ENCODE measurements at regions not wholly inside any gene's neighbourhood (a gene's known extent, or its start where the extent isn't known, plus 50 kb on each side); places are given as distances from the start of the nearest gene placed in this dataset.

GRCh38 chrX:137646472-137646871 lies 80.5 kb downstream of the ZIC3 start:
- CTCF ChIA-PET, result no interaction called here
- TF ChIP-seq ZNF521 (tag by site-specific recombination; IDR thresholded peaks at IDR 0.05) (no peak), SP2 (tag by site-specific recombination; IDR thresholded peaks at IDR 0.05) (no peak), REST (tag by site-specific recombination; IDR thresholded peaks at IDR 0.05) (no peak), ZNF140 (tag by site-specific recombination; IDR thresholded peaks at IDR 0.05) (no peak), SALL2 (tag by site-specific recombination; IDR thresholded peaks at IDR 0.05; ENCODE audit: borderline replicate concordance) (no peak), HOXC10 (CRISPR knock-in tag; IDR thresholded peaks at IDR 0.05) (no peak), ZBTB17 (tag by site-specific recombination; IDR thresholded peaks at IDR 0.05) (no peak), KLF7 (tag by site-specific recombination; IDR thresholded peaks at IDR 0.05; ENCODE audit: borderline replicate concordance) (no peak), ZNF24 (tag by site-specific recombination; IDR thresholded peaks at IDR 0.05) (no peak), ZNF585B (tag by site-specific recombination; IDR thresholded peaks at IDR 0.05) (no peak), ZNF404 (tag by site-specific recombination; IDR thresholded peaks at IDR 0.05) (no peak), ZNF16 (tag by site-specific recombination; IDR thresholded peaks at IDR 0.05; ENCODE audit: low read depth) (no peak)
- H3K4me1 ChIP-seq (ENCODE audit: control insufficient read depth, insufficient read depth, low read length), result no peaks in the 10 kb centered on the region
- H3K36me3 ChIP-seq (ENCODE audit: control insufficient read depth in 2 of 2, insufficient read depth in 1 of 2, low read length in 2 of 2), result no peaks in the 10 kb centered on the region
- H3K27ac ChIP-seq (ENCODE audit: extremely low read depth, low read depth, low read length), result no peak overlapping the region
- POLR2A ChIA-PET, result no interaction called here
- H3K9me3 ChIP-seq (ENCODE audit: control insufficient read depth, insufficient read depth, low read depth, low read length), result no peaks in the 10 kb centered on the region
- no peak overlapping the region for H3K4me3 ChIP-seq (ENCODE audit: low read depth, low read length)

- no peaks in the 10 kb centered on the region for H3K9me3 ChIP-seq (ENCODE audit: control insufficient read depth, insufficient read depth, low read depth, low read length)
- ChIA-PET POLR2A (no interaction called here), CTCF (no interaction called here)
- H3K4me3 ChIP-seq (ENCODE audit: low read depth, low read length), result no peak overlapping the region
- H3K27ac ChIP-seq (ENCODE audit: extremely low read depth, low read depth, low read length), result no peak overlapping the region
- no peaks in the 10 kb centered on the region for H3K36me3 ChIP-seq (ENCODE audit: control insufficient read depth in 2 of 2, insufficient read depth in 1 of 2, low read length in 2 of 2)
- no peaks in the 10 kb centered on the region for H3K4me1 ChIP-seq (ENCODE audit: control insufficient read depth, insufficient read depth, low read length)
- TF ChIP-seq HIC1 (tag by site-specific recombination; IDR thresholded peaks at IDR 0.05), result no peak
- no peak for TF ChIP-seq ZNF140 (tag by site-specific recombination; IDR thresholded peaks at IDR 0.05)
- no peak for TF ChIP-seq TRIM28 (IDR thresholded peaks at IDR 0.05; ENCODE audit: borderline replicate concordance, low read length)
- no peak for TF ChIP-seq ZIC2 (tag by site-specific recombination; IDR thresholded peaks at IDR 0.05)
- no peak for TF ChIP-seq ZNF623 (tag by site-specific recombination; IDR thresholded peaks at IDR 0.05)
- TF ChIP-seq ZNF280C (tag by site-specific recombination; IDR thresholded peaks at IDR 0.05), result no peak
- TF ChIP-seq KLF8 (tag by site-specific recombination; IDR thresholded peaks at IDR 0.05), result no peak
- TF ChIP-seq SETDB1 (IDR thresholded peaks at IDR 0.05; ENCODE audit: insufficient read length, low read length), result no peak
- no peak for TF ChIP-seq OSR2 (tag by site-specific recombination; IDR thresholded peaks at IDR 0.05)
- no peak for TF ChIP-seq ZNF555 (tag by site-specific recombination; conservative IDR thresholded peaks at IDR 0.05)
- no peak for TF ChIP-seq ZNF585B (tag by site-specific recombination; IDR thresholded peaks at IDR 0.05)
- TF ChIP-seq PRDM1 (tag by site-specific recombination; IDR thresholded peaks at IDR 0.05), result no peak
- TF ChIP-seq HOXD13 (CRISPR knock-in tag; IDR thresholded peaks at IDR 0.05; ENCODE audit: borderline replicate concordance), result no peak
- no peak for TF ChIP-seq ZNF629 (tag by site-specific recombination; IDR thresholded peaks at IDR 0.05)
- TF ChIP-seq MEIS1 (CRISPR knock-in tag; IDR thresholded peaks at IDR 0.05; ENCODE audit: borderline replicate concordance), result no peak
- TF ChIP-seq KLF7 (tag by site-specific recombination; IDR thresholded peaks at IDR 0.05; ENCODE audit: borderline replicate concordance), result no peak
- TF ChIP-seq ZNF132 (tag by site-specific recombination; IDR thresholded peaks at IDR 0.05; ENCODE audit: borderline replicate concordance), result no peak
- TF ChIP-seq ZNF843 (tag by site-specific recombination; IDR thresholded peaks at IDR 0.05), result no peak
- TF ChIP-seq ZNF645 (tag by site-specific recombination; IDR thresholded peaks at IDR 0.05), result no peak
Observed at GRCh38 chrX:137651647-137652046, 85.7 kb downstream of the ZIC3 start.
